Ovary (tissue), 7 donors: ENCODE measurements at regions not wholly inside any gene's neighbourhood (a gene's known extent, or its start where the extent isn't known, plus 50 kb on each side); places are given as distances from the start of the nearest gene placed in this dataset.
"Not testable (repeated sequence)": the region's sequence is repeated elsewhere in the genome, so short reads cannot be mapped to it uniquely, and the experiment has no call there.

Source experiments
- DNase-seq, 5 donors: peaks; one replicate each; pipeline ENCODE4 v3.0.0-alpha.2; 2019 to 2020
- H3K27ac ChIP-seq, 2 donors: fragments of 200-600 bp; one replicate each; pipeline versions ENCODE4 v1.5.1 to v1.8.0; 2019 to 2022
- H3K27me3 ChIP-seq: fragments of 200-600 bp; one replicate; pipeline ENCODE4 v1.8.0; 2022
- H3K36me3 ChIP-seq: fragments of 200-600 bp; sonication (generic); one replicate; pipeline ENCODE4 v1.5.1; 2019
- H3K4me1 ChIP-seq: one replicate; pipeline ENCODE4 v1.8.1; 2013; ENCODE audit warnings: mild to moderate bottlenecking, moderate library complexity; ENCODE audit not compliant: insufficient read depth
- H3K4me3 ChIP-seq: fragments of 200-600 bp; sonication (generic); one replicate; pipeline ENCODE4 v1.5.1; 2017
- H3K9me3 ChIP-seq, 2 donors: fragments of 200-600 bp in 1 of 2; sonication (generic) in 1 of 2; one replicate each; pipeline versions ENCODE4 v1.5.1 to v1.8.1; 2013 to 2019; ENCODE audit warnings: mild to moderate bottlenecking in 1 of 2, moderate library complexity in 1 of 2
- CTCF ChIP-seq, 3 donors: fragments of 450-650 bp in 2 of 3; fragments of 200-600 bp in 1 of 3; IDR thresholded peaks; one replicate each; pipeline versions ENCODE4 v1.5.1 to v1.8.0; 2016 to 2022; ENCODE audit warnings: antibody characterized with exemption in 3 of 3, mild to moderate bottlenecking in 1 of 3
- EP300 ChIP-seq: sonication (generic); formaldehyde crosslinking; IDR thresholded peaks from one replicate; pipeline ENCODE4 v1.6.1; 2017; ENCODE audit warnings: antibody characterized with exemption
- POLR2A ChIP-seq: fragments of 450-650 bp; IDR thresholded peaks from one replicate; pipeline ENCODE4 v1.6.1; 2017; ENCODE audit warnings: antibody characterized with exemption, mild to moderate bottlenecking, moderate library complexity
- WGBS, 3 donors: extraction: QIAGEN DNeasy Blood & Tissue Kit in 1 of 3; methylation state at CpG; one replicate each; pipeline versions ENCODE4 v1.1.5 to v1.1.7; 2013 to 2017; 5-methylcytosine and 5-hydroxymethylcytosine counted together
- intact Hi-C, 4 donors: fragments of 100-400 bp; cut with DNase I; formaldehyde crosslinking; loops; one replicate each; pipeline versions ENCODE4 v1.11.0 to v1.15.1; 2022 to 2023
- donor health status: DM: no; HTN: no; CAD: no; lungs with moderate emphysema.
- donor health status: DM: no; HTN: no; CAD: no.
- donor health status: Bipolar disorder and iron deficiency.
- donor health status: DM: no; HTN: no; CAD: no.
- donor health status: DM: yes; HTN: yes; CAD: no.

GRCh38 chr13:43961909-43962308, 82.2 kb downstream of the LACC1 start:
- H3K27me3 ChIP-seq = no peaks in the 10 kb centered on the region
- H3K9me3 ChIP-seq = no peaks in the 10 kb centered on the region
- WGBS, 3 donors = 92 to 96% (median 95%) methylated on average over 4 of the region's 4 CpGs
- TF ChIP-seq EP300 = no peak
- TF ChIP-seq CTCF (IDR thresholded peaks at IDR 0.05) = no peak
- no peak for TF ChIP-seq POLR2A
- H3K4me1 ChIP-seq = no peaks in the 10 kb centered on the region
- H3K4me3 ChIP-seq = no peak overlapping the region
- H3K36me3 ChIP-seq = no peaks in the 10 kb centered on the region
- intact Hi-C loops = no loop called here
- no peak overlapping the region for H3K27ac ChIP-seq
- DNase-seq = no peak

GRCh38 chr13:43963726-43964125, 84.0 kb downstream of the LACC1 start:
- intact Hi-C loops = no loop called here
- H3K9me3 ChIP-seq = no peaks in the 10 kb centered on the region
- H3K27ac ChIP-seq = no peak overlapping the region
- WGBS, 3 donors = 57 to 65% (median 61%) methylated on average over 4 of the region's 4 CpGs
- no peaks in the 10 kb centered on the region for H3K4me1 ChIP-seq
- TF ChIP-seq POLR2A (no peak), CTCF (IDR thresholded peaks at IDR 0.05) (no peak), EP300 (no peak)
- no peaks in the 10 kb centered on the region for H3K27me3 ChIP-seq
- no peak overlapping the region for H3K4me3 ChIP-seq
- DNase-seq = peak in 2 of 5 donors; percentile 31 to 72
- H3K36me3 ChIP-seq = no peaks in the 10 kb centered on the region

- TF ChIP-seq EP300 (no peak), CTCF (IDR thresholded peaks at IDR 0.05) (no peak), POLR2A (no peak)
- intact Hi-C loops = no loop called here
- no peaks in the 10 kb centered on the region for H3K9me3 ChIP-seq
- no peak overlapping the region for H3K27ac ChIP-seq
- no peaks in the 10 kb centered on the region for H3K27me3 ChIP-seq
- WGBS, 3 donors = 92 to 97% (median 95%) methylated on average over 2 of the region's 2 CpGs
- DNase-seq = no peak
- no peaks in the 10 kb centered on the region for H3K4me1 ChIP-seq
- no peaks in the 10 kb centered on the region for H3K36me3 ChIP-seq
- H3K4me3 ChIP-seq = no peak overlapping the region
Measured at GRCh38 chr13:43964698-43965458, 85.2 kb downstream of the LACC1 start.

- DNase-seq = no peak
- no peaks in the 10 kb centered on the region for H3K4me1 ChIP-seq
- H3K9me3 ChIP-seq = no peaks in the 10 kb centered on the region
- no peaks in the 10 kb centered on the region for H3K36me3 ChIP-seq
- H3K4me3 ChIP-seq = no peak overlapping the region
- 93 to 94% (median 94%) methylated on average over 8 of the region's 8 CpGs for WGBS, 3 donors
- TF ChIP-seq POLR2A = no peak
- no peak for TF ChIP-seq CTCF (IDR thresholded peaks at IDR 0.05)
- no peak for TF ChIP-seq EP300
- intact Hi-C loops = no loop called here
- H3K27me3 ChIP-seq = no peaks in the 10 kb centered on the region
- no peak overlapping the region for H3K27ac ChIP-seq
Measured at GRCh38 chr13:43965459-43965845, 85.7 kb downstream of the LACC1 start.

- H3K36me3 ChIP-seq, DNase-seq, H3K4me1 ChIP-seq, H3K27ac ChIP-seq, H3K4me3 ChIP-seq, H3K27me3 ChIP-seq, intact Hi-C loops, H3K9me3 ChIP-seq: not testable (repeated sequence)
- 88 to 92% (median 89%) methylated on average over 62 to 63 of the region's 63 CpGs for WGBS, 3 donors
Measured at GRCh38 chr13:43968251-43968942, 88.7 kb downstream of the LACC1 start.

GRCh38 chr13:43968943-43969690, 89.4 kb downstream of the LACC1 start:
- DNase-seq, H3K4me3 ChIP-seq, H3K36me3 ChIP-seq, H3K9me3 ChIP-seq, H3K27me3 ChIP-seq, H3K4me1 ChIP-seq, H3K27ac ChIP-seq, intact Hi-C loops: not testable (repeated sequence)
- 94% methylated on average over 28 to 33 of the region's 33 CpGs for WGBS, 3 donors

GRCh38 chr13:43969919-43970318, 90.2 kb downstream of the LACC1 start:
- H3K9me3 ChIP-seq, intact Hi-C loops, DNase-seq, H3K36me3 ChIP-seq, H3K27ac ChIP-seq, H3K4me3 ChIP-seq, H3K27me3 ChIP-seq, H3K4me1 ChIP-seq: not testable (repeated sequence)
- WGBS, 3 donors = 97 to 98% (median 98%) methylated on average over 21 to 27 of the region's 27 CpGs
